HG03108 (cell line): ENCODE measurements at regions not wholly inside any gene's neighbourhood (a gene's known extent, or its start where the extent isn't known, plus 50 kb on each side); places are given as distances from the start of the nearest gene placed in this dataset.
"Not testable (repeated sequence)": the region's sequence is repeated elsewhere in the genome, so short reads cannot be mapped to it uniquely, and the experiment has no call there.

Experiments used
- ATAC-seq: cut with Tn5 transposase; IDR thresholded peaks from one replicate; pipeline ENCODE4 v1.9.1; 2021; ENCODE audit warnings: moderate library complexity; ENCODE audit not compliant: unreplicated experiment

GRCh38 chr15:21357056-21357455 lies 83.2 kb downstream of the POTEB3 start:
- not testable (repeated sequence) for ATAC-seq

- ATAC-seq: not testable (repeated sequence)
These were observed 84.4 kb downstream of the POTEB3 start for GRCh38 chr15:21355944-21356343.

DNA sequence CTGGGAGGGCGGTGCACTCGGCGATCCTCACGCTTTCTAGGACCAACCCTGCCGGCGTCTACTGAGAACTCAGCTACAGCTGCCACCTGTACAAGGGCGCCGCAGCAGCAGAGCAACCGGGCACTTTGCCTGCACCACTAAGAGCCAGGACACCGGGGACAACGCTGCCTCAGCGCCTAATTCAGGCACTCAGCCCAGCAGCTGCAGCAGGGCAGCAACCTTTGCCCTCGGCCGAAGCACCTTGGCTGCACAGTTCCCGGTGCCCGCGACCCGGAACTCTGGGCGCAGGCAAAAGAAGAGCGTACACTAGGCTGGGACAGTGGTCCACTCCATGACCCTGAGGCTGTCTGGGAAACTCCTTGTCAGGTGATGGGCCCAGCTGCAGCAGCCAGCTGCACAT lies 85.7 kb downstream of the POTEB3 start:
- not testable (repeated sequence) for ATAC-seq

DNA sequence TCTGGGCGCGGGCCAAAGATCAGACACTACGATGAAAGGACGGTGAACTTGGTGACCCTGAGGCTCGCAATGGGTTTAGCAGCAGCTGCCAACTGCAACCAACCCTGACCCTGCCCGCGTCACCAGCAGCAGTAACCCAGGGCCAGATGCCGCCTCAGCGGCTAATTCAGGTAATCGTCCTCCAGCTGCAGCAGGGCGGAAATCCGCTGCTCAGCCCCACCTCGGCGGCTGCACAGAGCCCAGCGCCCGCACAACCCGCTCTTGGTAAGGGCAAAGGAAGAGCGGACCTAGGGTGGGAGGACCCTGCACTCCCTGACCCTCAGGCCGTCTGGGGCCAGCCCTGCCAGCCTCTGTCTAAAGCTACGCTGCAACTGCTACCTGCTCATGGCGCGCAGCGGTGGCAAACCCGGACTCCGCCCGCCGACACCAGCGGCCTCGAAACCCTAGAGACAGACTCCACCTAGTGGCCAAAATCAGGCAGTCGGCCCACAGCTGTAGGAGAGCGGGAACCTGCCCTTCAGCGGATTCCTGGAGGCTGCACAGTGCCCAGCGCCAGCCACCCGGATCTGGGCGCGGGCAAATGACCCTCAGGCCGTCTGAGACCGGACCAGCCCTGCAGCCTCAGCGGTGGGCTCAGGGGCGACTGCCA lies 87.5 kb downstream of the POTEB3 start:
- not testable (repeated sequence) for ATAC-seq

- ATAC-seq: not testable (repeated sequence)
These were observed 95.3 kb downstream of the POTEB3 start for GRCh38 chr15:21344960-21345359.

DNA sequence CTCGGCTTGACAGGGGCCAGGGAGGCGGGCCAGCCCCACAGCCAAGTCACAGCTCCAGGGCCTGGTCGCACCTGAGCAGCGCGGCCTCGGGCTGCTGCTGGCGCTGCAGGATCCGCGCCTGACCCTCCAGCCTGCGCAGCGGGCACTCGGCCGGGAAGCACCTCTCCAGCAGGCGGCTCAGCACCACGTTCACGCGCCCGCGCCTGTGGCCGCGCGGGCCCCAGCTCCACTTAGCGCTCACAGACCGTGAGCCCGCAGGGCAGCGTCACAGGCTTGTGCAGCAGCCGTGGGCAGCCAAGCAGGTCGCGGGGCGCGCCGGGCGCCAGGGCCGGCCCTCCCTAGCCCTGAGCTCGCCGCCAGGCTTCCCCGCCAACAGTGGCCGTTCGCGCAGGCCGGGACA lies 95.8 kb downstream of the POTEB3 start:
- ATAC-seq: not testable (repeated sequence)

- not testable (repeated sequence) for ATAC-seq
These were observed 103.3 kb downstream of the POTEB3 start for GRCh38 chr15:21337028-21337427.

GRCh38 chr15:21324720-21325460 lies 115.4 kb downstream of the POTEB3 start:
- ATAC-seq: not testable (repeated sequence)

DNA sequence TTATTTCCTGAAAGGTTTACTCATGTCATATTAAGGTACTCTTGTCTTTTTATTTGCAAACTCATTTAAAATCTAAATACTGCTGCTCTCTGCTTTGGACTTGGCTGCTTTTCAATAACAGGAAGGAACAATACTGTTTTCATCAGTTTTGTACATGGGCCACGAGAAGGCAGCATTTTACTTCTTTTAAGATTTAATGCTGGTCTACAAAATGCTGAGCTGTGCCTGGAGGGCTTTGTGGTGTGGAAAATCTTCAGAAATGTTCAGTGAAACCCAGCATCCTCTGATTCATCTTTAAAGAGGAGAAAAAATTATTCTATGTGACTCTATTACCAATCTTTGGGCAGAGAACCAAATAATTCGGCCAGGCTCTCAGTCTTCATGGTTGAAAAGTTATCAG lies 155.9 kb downstream of the POTEB3 start:
- not testable (repeated sequence) for ATAC-seq

- peak; percentile 97 for ATAC-seq
These were observed 157.1 kb downstream of the POTEB3 start for GRCh38 chr15:21283210-21283609.

DNA sequence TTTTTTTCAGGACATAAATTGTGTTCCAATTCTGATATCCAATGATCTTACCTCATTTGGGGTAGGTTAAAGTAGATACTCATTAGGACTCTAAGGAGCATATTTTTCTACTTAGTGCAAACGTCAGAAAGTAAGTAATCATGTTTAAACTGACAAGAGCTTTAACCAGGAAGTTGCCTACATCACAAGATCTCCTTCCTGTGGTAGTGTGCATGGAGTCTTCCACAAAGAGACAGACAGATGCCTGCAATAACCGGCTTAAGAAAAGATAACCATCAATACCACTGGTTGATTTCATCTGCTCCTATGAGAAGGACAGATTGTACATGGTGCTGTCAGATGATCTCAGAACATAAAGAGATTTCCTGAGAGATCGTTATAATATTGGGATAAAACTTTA lies 160.0 kb downstream of the POTEB3 start:
- ATAC-seq: not testable (repeated sequence)

GRCh38 chr15:21272176-21272982 lies 167.9 kb downstream of the POTEB3 start:
- not testable (repeated sequence) for ATAC-seq

DNA sequence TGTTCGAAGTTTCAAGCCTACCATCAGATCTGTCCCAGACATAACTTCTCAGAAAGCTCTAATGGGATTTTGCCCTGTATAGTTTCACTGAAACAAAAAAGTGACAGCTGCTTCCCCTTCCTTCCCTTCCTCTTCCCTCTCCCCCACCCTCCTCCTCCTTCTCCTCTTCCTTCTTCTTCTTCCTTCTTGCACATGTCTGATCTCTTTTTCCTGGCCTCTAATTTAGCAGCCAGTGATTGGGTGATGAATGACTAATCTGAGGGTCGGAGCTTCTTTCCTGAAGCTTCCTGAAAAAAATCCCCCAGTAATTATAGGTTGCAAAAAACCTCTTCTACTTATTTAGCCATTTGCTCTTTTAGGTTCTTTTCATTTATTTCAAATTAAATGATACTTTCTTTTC lies 168.7 kb downstream of the POTEB3 start:
- ATAC-seq: no peak

DNA sequence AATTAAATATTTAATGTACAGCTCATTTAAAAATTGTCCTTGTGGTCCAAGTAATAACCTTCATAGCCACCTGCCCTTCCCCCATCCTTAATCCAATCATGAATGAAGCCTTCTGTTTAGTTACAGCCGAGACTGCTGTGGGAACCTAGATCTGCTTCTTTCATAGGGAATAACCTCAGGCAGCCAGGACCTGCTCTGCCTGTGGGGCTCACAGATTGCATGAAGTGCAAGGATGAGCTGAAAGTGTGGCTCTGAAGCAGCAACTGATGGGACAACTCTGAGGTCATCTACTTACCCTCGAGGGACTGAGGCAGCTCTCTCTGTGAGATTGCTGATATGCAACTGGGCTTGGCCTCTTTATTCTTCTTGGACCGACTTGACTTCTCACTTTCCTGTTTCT lies 169.8 kb downstream of the POTEB3 start:
- no peak for ATAC-seq

DNA sequence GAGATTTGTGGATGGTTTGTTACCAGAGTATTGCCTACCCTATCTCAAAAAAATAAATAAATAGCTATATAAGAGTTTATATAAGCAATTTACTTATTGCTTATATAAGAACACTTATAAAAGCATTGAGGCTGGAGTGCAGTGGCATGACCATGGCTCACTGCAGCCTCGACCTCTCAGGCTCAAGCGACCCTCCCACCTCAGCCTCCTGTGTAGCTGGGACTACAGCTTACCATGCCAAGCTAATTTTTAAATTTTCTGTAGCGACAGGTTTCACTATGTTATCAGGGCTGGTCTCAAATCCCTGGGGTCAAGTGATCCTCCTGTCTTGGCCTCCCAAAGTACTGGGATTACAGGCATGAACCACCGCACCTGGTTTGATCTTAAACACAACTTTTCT lies 170.6 kb downstream of the POTEB3 start:
- ATAC-seq: not testable (repeated sequence)

DNA sequence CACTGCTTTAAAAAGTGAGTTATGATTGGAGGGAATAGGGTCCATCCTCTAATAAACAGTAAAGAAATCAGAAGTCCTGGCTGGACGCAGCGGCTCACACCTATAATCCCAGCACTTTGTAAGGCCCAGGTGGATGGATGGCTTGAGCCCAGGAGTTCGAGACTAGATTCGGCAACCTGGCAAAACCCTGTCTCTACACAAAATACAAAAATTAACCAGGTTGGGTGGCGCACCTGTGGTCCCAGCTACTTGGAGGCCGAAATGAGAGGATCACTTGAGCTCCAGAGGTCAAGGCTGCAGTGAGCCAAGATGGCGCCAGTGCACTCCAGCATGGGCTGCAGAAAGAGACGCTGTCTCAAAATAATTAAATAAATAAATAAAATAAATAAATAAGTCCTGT lies 171.2 kb downstream of the POTEB3 start:
- ATAC-seq: no peak

DNA sequence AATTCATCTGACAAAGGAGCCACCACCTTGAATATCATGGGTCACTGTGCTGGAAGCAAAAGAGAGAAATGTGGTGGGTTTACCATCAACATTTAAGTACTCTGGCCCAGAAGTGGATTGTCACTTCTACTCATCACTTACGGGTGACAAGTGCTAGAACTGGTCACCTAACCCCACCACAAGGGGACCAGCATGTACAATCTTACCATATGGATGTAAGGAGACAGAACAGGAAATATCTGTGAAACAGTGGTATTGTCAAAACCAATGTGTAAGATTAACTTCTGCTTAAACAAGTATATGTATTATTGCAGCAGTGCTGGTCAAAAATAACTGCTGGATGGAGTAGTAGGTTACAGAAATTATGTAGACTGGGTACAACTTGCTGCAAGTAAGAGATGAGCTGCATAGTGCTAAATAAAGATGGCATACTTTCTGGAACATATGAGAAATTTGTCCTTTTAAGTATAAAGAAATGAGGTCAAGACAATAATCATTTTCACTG lies 171.8 kb downstream of the POTEB3 start:
- ATAC-seq: no peak

DNA sequence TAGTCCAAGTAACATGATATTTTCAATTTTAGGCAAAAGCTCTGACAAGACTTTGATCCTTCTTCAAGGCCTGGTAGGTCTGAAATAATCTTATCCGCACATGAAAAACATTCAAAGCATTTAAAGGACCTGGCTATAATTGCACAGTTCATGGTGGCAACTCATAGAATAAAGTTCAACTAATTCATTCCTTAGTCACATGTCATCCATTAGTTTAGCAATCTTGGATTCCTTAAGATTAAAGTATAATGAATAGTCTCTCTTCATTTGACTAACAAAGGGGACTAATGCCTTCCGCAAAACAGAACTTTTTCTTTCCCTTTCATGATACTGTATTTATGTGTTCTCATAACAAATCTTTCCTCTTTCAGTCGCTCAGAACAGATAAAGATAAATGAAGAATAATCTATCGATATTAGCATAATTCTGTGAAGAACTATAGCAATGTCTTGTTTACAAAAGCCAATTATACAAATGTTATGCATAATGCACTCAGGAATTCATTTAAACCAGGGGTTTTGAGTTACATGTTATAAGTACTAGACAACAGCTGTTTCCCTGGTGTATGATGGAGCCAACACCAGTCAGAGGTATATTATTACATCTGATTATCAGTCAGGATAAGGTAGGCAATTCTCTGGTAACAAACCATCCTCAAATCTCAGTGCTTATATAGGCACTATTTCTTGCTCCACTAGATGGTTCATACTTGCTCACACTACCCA lies 172.5 kb downstream of the POTEB3 start:
- ATAC-seq: no peak

GRCh38 chr15:21267226-21267625 lies 173.1 kb downstream of the POTEB3 start:
- ATAC-seq: no peak

DNA sequence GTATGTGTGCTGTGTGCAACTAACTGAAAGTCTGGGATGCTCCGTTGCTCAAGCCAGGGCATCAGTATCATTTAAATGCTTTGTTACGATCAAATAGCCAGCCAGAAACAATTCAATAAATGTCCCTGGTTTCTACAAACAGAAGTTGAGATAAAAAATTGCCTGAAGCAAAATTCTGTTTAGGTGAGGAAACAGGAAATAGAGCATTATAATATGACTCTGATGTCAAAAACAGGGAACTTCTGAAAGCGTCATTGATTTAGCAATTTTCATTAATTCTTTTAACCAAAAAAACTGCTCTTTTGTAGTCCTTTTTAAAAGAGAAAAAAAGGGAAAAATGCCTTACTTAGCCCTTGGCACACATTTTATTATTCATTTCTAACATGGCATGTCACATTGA lies 174.7 kb downstream of the POTEB3 start:
- ATAC-seq: not testable (repeated sequence)
